Posterior cingulate gyrus (tissue), 11 donors: ENCODE measurements at regions not wholly inside any gene's neighbourhood (a gene's known extent, or its start where the extent isn't known, plus 50 kb on each side); places are given as distances from the start of the nearest gene placed in this dataset.

ENCODE experiments used
- DNase-seq, 10 donors: peaks; one replicate each; pipeline versions ENCODE4 v3.0.0 to v3.0.0-alpha.2; 2020 to 2021; ENCODE audit warnings: mixed read lengths in 3 of 10
- intact Hi-C: fragments of 100-400 bp; cut with DNase I; formaldehyde crosslinking; loops from one replicate; pipeline ENCODE4 v1.15.1; 2023

DNA sequence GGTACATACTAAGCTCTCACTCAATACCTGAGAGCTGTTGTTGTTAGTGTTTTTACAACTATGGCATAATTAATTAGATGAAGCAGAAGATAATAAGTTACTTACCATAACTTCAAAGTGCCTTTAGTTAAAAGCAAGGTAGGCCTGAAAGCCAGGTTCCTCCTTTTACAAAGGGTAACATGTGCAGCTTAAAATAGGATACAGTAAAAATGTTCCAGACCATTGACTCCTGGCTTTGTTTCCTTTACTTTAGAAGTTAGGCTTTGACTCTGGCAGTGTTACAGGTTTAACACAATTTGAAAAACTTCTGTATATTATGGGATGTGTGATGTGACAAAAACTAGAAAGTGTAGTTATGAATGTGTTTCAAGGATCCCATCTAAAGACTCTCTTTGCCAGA, 522.5 kb downstream of the EPM2A start:
- intact Hi-C loops = loop anchor here (10.0 kb wide), 1 partner anchor 628 kb away; no protein-coding TSS in a partner anchor
- no peak for DNase-seq

GRCh38 chr6:145213614-145214013, 521.7 kb downstream of the EPM2A start:
- intact Hi-C loops = loop anchor here (10.0 kb wide), 1 partner anchor 629 kb away; no protein-coding TSS in a partner anchor
- no peak for DNase-seq

DNA sequence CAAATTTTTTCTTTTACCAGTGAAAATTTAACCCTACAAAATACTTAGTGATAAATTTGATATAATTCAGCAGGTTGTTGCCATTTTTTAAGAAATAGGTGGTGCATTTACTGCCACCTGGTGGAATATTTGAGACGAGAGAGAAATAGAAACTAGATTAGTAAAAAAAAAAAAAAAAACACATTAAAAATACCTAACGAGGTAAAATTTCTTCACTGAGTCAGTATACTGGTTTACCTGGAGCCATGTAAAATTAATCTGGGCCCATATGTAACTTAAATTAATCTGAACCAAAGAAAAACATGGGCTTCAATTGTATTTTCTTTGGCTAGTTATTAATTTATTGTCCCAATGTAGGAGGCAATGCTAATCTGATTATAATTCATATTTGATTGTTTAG, 520.8 kb downstream of the EPM2A start:
- no peak for DNase-seq
- intact Hi-C loops = loop anchor here (10.0 kb wide), 1 partner anchor 630 kb away; no protein-coding TSS in a partner anchor

GRCh38 chr6:145224450-145224849, 510.9 kb downstream of the EPM2A start:
- no peak for DNase-seq
- intact Hi-C loops = no loop called here

DNA sequence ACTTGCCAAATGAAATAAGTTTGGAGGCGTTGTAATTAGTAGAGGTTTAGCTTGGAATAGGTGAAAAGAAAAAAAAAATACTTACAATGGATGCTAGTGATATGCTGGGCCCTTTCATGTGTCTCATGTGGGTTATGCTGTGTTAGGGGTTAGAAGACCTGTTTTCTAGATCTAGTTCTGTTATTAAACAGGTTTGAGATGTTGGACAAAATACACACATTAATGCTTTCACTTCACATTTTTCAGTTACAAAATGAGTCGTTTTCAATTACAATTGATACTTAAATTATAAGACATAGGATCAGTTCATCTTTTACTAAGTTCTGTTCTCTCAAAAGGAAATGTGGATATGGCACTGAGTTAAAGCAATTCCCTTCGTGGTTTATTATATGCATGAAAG, 509.8 kb downstream of the EPM2A start:
- no peak for DNase-seq
- intact Hi-C loops = no loop called here

DNA sequence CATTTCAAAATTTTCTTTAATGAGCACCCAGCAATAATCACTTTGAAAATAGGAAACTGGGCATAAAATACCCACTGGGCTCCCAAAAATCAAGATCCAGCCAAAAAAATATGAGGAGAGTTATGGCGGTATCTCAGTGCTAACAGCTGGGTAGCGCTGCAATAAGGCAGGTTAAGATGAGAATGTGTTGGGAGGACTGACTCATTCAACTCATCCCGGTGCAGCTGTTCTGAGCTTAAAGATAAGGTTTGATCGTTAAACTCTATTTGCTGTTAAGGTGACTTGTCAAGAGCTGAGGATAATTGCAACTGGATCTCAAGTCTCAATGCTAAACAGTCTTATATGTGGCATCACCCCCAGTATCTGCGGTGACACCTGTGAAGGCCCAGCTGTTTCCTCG, 507.7 kb downstream of the EPM2A start:
- DNase-seq = no peak
- intact Hi-C loops = no loop called here

GRCh38 chr6:145228962-145229582, 506.2 kb downstream of the EPM2A start:
- intact Hi-C loops = no loop called here
- no peak for DNase-seq

DNA sequence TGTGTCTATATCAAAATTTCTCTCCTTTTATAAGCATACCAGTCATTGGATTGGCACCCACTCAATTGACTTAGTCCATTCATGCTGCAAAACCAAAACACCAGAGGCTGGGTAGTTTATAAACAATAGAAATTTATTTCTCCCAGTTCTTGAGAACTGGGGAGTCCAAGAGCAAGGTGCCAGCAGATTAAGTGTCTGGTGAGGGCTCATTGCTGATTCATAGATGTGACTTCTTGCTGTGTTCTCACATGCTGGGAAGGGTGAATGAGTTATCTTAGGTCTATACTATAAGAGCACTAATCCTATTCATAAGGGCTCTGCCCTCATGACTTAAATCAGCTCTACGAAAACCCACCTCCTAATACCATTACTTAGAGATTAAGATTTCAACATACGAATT, 501.4 kb downstream of the EPM2A start:
- intact Hi-C loops = no loop called here
- no peak for DNase-seq

- intact Hi-C loops = no loop called here
- no peak for DNase-seq
These were observed 500.1 kb downstream of the EPM2A start for GRCh38 chr6:145235207-145235606.

GRCh38 chr6:145238787-145239186, 496.5 kb downstream of the EPM2A start:
- no peak for DNase-seq
- intact Hi-C loops = no loop called here

- no peak for DNase-seq
- intact Hi-C loops = no loop called here
These were observed 494.3 kb downstream of the EPM2A start for GRCh38 chr6:145241039-145241438.

DNA sequence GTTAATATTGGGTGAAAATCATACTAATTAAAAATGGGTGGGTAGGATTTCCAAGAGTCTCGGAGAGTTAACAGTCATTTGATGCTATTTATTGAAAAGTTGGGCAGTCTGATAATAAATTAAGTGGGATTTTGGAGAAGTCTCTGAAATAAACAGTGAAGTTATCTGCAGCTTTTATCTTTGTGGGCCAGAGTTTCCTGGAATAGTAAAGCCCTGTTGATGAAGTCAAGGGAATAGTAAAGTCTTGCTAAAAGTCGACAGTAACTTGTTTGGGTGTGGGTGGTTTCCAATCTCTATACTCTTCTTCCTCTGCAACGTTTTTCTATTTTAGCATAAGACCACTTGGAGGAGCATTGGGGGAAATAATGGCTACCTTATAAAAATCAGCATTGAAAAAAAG, 493.6 kb downstream of the EPM2A start:
- intact Hi-C loops = no loop called here
- DNase-seq = no peak

GRCh38 chr6:145244349-145245100, 490.8 kb downstream of the EPM2A start:
- no peak for DNase-seq
- intact Hi-C loops = no loop called here

- intact Hi-C loops = no loop called here
- no peak for DNase-seq
These were observed 490.2 kb downstream of the EPM2A start for GRCh38 chr6:145245119-145245518.

- DNase-seq = no peak
- intact Hi-C loops = no loop called here
These were observed 487.5 kb downstream of the EPM2A start for GRCh38 chr6:145247692-145248419.

DNA sequence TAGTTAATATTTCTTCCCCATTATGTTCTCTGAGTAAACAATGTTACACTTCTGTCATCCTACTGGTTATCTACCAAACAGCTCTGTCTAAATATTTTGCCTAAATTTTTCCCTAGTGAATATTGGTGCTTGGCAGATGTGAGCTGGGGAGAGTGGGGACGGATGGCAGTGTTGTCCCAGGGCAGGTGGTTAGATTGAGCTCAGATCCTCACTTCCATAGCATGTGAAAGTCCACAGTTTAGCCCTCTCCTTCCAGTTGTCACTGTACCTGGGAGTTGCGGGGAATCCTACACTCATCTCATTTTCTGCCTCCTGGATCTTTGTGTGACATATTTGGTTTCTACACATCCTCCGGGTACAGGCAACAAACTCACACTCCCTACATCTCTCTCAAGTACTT, 484.9 kb downstream of the EPM2A start:
- DNase-seq = no peak
- intact Hi-C loops = no loop called here

DNA sequence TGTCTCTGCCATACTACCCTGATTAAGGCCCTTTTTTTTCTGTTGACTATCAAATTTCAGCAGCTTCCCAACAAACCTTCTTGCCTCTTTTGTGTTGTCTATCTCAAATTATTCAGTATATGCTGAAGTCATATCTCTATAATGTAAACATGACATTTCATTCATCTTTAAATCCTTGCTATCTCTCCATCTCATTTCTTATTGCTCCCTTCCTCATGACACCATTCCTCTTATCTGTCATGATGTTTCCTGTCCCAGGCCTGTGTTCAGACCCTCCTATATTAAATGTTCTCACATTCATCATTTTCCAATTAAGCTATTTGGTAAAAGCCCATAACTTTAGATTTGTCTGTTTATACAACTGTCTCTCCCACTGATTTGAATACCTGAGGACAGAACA, 482.6 kb downstream of the EPM2A start:
- DNase-seq = no peak
- intact Hi-C loops = no loop called here

DNA sequence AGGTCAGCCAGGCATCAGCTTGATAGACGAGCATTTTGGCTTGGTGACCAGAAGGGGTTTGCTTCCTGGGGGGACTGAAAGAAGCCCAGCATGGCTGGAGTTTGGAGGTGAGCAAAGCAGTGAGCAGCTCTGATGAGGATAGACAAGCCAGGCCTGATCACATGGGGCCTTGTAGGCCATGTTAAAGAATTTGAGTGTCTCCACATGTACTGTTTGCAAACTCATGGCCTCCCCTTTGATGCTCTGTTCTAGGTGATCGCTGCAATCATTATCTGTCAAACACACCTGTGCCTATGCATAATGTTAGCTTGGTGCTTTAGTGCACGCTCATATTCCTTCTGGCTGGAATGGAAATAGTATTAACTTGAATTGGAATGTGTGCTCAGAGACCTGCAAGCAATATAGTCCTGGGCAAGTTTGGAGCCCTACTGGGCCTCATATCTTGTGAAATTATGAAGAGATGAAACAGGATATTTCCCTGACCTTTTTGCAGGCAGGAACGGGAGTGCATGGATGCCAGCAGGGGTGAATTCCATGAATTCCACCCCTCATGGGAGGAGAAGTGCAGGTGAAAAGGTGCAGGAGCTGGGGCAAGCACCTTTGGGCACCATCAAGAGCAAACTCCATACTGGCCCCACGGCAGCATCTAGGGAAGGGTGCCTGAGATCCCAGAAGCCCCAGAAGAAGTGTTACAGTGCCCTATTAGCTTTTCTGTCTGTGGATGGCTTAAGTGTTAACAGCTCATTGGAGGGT, 480.5 kb downstream of the EPM2A start:
- intact Hi-C loops = no loop called here
- no peak for DNase-seq

DNA sequence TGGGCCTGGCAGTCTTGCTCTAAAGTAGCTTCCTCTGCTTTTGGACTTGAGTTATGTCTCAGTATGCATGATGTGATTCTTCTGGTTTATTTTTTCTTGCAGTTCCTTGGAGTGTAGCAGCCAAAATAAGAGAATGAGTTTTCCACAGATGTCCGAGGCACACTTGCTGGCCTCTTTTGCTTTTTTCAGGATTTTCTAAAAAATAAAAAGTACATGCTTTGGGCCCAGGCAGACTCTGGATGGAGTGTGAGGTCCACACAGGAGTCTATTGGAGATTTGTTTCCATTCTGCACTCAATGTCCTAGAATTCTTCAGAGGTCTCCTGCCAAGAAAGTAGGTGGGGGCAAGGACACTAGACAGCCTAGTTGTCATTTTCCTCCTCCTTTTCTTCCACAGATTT, 477.6 kb downstream of the EPM2A start:
- no peak for DNase-seq
- intact Hi-C loops = no loop called here

DNA sequence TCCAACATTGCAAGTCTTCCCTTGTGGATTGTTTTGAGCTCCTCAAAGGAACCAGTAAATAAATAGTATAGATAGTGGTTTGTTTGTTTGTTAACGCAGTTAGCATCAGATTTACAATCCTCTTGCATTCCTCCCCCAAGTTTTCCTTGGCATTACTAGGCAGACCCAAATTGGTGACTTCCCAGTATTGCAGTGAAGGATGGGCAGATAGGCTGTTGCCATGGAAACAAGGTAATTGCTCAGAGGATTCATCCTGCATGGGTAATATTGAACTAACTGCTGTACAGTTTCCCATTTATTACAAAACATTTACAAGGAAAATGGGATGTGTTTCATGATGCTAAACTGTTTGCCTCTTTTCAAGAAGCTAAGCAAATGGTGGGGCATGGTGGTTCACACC, 477.2 kb downstream of the EPM2A start:
- intact Hi-C loops = no loop called here

More for the DNA sequence above, 477.2 kb downstream of the EPM2A start:
- DNase-seq = no peak
